ENCODE measurements at regions not wholly inside any gene's neighbourhood (a gene's known extent, or its start where the extent isn't known, plus 50 kb on each side); places are given as distances from the start of the nearest gene placed in this dataset.

DNA sequence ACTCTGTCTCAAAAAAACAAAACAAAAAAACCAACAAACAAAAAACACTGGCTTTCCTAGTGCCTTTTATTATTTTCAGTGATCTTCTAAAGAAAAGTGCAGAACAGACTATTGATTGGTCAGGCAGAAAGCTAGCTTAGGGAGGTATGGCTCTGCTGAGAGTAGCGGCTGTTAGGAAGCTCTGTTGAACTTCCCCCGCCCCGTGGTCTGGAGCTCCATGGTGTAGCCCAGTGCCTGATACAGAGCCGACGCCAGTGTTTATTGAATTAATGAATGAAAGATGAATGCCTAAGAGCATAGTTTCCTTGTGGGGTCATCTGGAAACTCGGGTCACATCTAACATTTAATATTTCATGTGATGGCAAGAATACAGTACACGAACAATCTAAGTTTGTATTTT lies 90.5 kb upstream of the ARMC3 start:
- TF ChIP-seq ZNF19 (tag by site-specific recombination; IDR thresholded peaks at IDR 0.05; ENCODE audit: low read depth) (no peak), ZSCAN5A (tag by site-specific recombination; IDR thresholded peaks at IDR 0.05) (no peak), ZNF707 (tag by site-specific recombination; IDR thresholded peaks at IDR 0.05) (no peak), ZNF792 (tag by site-specific recombination; IDR thresholded peaks at IDR 0.05) (no peak), ZNF544 (tag by site-specific recombination; IDR thresholded peaks at IDR 0.05) (no peak)
- Histone ChIP-seq H3K27ac (ENCODE audit: extremely low read depth, low read depth, low read length) (no peak overlapping the region), H3K4me3 (ENCODE audit: low read depth, low read length) (no peak overlapping the region), H3K36me3 (ENCODE audit: control insufficient read depth in 2 of 2, insufficient read depth in 1 of 2, low read length in 2 of 2) (no peaks in the 10 kb centered on the region), H3K9me3 (ENCODE audit: control insufficient read depth, insufficient read depth, low read depth, low read length) (no peaks in the 10 kb centered on the region), H3K4me1 (ENCODE audit: control insufficient read depth, insufficient read depth, low read length) (no peaks in the 10 kb centered on the region)
- ChIA-PET POLR2A (no interaction called here), CTCF (no interaction called here)

DNA sequence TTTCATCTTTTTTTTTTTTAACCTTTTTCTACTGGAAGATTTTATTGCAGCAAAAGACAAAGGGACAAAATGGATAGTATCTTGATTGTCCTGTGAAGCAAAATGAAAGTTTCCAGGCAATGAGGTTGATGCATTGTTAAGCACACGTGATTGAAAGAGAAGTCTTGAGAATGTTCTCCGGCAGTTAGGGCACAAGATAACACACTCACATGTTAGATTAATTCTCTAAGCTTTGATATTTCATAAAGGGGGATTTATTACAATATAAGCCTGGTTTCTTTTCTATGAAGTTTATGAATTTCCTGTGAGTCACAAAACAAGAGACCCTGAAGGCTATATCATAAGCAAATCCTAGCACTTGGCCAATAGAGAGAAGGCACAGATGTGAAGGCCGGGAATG lies 93.4 kb upstream of the ARMC3 start:
- ChIA-PET CTCF (no interaction called here), POLR2A (no interaction called here)
- no peaks in the 10 kb centered on the region for H3K4me1 ChIP-seq (ENCODE audit: control insufficient read depth, insufficient read depth, low read length)
- TF ChIP-seq ZNF660 (tag by site-specific recombination; IDR thresholded peaks at IDR 0.05) (no peak), ZNF214 (tag by site-specific recombination; IDR thresholded peaks at IDR 0.05; ENCODE audit: borderline replicate concordance) (no peak), ZNF658 (tag by site-specific recombination; IDR thresholded peaks at IDR 0.05) (no peak), ZNF555 (tag by site-specific recombination; conservative IDR thresholded peaks at IDR 0.05) (no peak)
- TF ChIP-seq, protein P1, sequence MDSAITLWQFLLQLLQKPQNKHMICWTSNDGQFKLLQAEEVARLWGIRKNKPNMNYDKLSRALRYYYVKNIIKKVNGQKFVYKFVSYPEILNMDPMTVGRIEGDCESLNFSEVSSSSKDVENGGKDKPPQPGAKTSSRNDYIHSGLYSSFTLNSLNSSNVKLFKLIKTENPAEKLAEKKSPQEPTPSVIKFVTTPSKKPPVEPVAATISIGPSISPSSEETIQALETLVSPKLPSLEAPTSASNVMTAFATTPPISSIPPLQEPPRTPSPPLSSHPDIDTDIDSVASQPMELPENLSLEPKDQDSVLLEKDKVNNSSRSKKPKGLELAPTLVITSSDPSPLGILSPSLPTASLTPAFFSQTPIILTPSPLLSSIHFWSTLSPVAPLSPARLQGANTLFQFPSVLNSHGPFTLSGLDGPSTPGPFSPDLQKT (IDR thresholded peaks at IDR 0.05; ENCODE audit: borderline replicate concordance, low read depth, low read length) = no peak
- no peak overlapping the region for H3K27ac ChIP-seq (ENCODE audit: extremely low read depth, low read depth, low read length)
- H3K4me3 ChIP-seq (ENCODE audit: low read depth, low read length) = no peak overlapping the region
- H3K9me3 ChIP-seq (ENCODE audit: control insufficient read depth, insufficient read depth, low read depth, low read length) = no peaks in the 10 kb centered on the region
- no peaks in the 10 kb centered on the region for H3K36me3 ChIP-seq (ENCODE audit: control insufficient read depth in 2 of 2, insufficient read depth in 1 of 2, low read length in 2 of 2)

DNA sequence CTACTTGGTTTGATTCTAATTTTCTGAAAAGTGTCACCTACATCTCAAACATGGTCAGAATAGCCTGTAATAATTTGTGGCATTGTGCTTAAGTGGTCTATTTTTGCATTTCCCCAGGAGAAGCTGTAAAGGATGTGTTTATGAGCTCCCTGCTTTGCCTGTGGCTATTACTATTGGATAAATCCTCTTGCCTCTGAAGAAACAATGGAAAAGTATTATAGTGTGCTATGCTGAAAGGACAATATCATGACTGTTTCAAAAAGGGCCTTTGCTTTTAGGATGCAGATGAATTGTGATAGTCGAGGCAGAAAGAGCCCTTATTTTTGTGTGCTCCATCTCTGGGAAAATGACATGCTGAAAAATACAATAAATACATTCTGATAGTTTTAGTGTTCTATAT lies 94.1 kb upstream of the ARMC3 start:
- TF ChIP-seq ZNF629 (tag by site-specific recombination; IDR thresholded peaks at IDR 0.05) (no peak), ZSCAN16 (tag by site-specific recombination; IDR thresholded peaks at IDR 0.05) (no peak), ZNF157 (tag by site-specific recombination; IDR thresholded peaks at IDR 0.05) (no peak), ZBTB48 (tag by site-specific recombination; IDR thresholded peaks at IDR 0.05) (no peak), ZNF26 (tag by site-specific recombination; IDR thresholded peaks at IDR 0.05) (no peak)
- TF ChIP-seq, protein P2, sequence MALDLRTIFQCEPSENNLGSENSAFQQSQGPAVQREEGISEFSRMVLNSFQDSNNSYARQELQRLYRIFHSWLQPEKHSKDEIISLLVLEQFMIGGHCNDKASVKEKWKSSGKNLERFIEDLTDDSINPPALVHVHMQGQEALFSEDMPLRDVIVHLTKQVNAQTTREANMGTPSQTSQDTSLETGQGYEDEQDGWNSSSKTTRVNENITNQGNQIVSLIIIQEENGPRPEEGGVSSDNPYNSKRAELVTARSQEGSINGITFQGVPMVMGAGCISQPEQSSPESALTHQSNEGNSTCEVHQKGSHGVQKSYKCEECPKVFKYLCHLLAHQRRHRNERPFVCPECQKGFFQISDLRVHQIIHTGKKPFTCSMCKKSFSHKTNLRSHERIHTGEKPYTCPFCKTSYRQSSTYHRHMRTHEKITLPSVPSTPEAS (tag by site-specific recombination; IDR thresholded peaks at IDR 0.05) = no peak
- CTCF ChIA-PET = no interaction called here

More for the DNA sequence above, 94.1 kb upstream of the ARMC3 start:
- H3K4me1 ChIP-seq (ENCODE audit: control insufficient read depth, insufficient read depth, low read length) = no peaks in the 10 kb centered on the region
- no peaks in the 10 kb centered on the region for H3K36me3 ChIP-seq (ENCODE audit: control insufficient read depth in 2 of 2, insufficient read depth in 1 of 2, low read length in 2 of 2)
- POLR2A ChIA-PET = no interaction called here
- no peak overlapping the region for H3K27ac ChIP-seq (ENCODE audit: extremely low read depth, low read depth, low read length)
- no peak overlapping the region for H3K4me3 ChIP-seq (ENCODE audit: low read depth, low read length)
- H3K9me3 ChIP-seq (ENCODE audit: control insufficient read depth, insufficient read depth, low read depth, low read length) = no peaks in the 10 kb centered on the region

Data from HEK293 (cell line).